ENCODE measurements at regions not wholly inside any gene's neighbourhood (a gene's known extent, or its start where the extent isn't known, plus 50 kb on each side); places are given as distances from the start of the nearest gene placed in this dataset.

DNA sequence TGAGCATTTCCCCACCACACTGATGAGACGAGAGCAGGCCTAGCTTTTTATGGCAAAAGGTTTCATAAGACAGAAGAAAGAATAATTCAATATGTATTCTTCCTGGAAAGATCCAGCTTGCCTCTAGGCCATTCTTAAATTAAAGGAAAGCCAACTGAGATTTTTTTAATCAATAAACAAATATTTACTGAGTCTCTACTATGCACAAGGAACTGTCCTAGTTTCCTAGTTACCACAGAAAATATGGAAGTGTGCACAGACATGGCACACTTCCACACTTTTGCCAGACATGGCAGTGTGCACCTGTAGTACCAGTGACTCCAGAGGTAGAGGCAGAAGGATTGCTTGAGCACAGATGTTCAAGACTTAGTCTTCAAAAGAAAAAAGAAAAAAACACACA, 281.0 kb downstream of the CETN3 start:
- no peak for DNase-seq
- Histone ChIP-seq H3K36me3 (ENCODE audit: control insufficient read depth in 2 of 3, insufficient read depth in 3 of 3, low read length in 3 of 3) (no peaks in the 10 kb centered on the region), H3K27me3 (ENCODE audit: control insufficient read depth, insufficient read depth, low read length) (no peaks in the 10 kb centered on the region), H3K4me1 (ENCODE audit: control insufficient read depth in 2 of 3, insufficient read depth in 2 of 3, low read depth in 1 of 3, low read length in 3 of 3) (no peaks in the 10 kb centered on the region), H3K9me3 (ENCODE audit: control insufficient read depth in 2 of 3, insufficient read depth in 1 of 3, low read length in 3 of 3) (no peaks in the 10 kb centered on the region), H3K4me3 (ENCODE audit: low read length in 3 of 3) (no peak overlapping the region), H3K9ac (ENCODE audit: low read length in 3 of 3) (no peak overlapping the region), H3K27ac (ENCODE audit: low read depth in 2 of 2, low read length in 2 of 2) (no peak overlapping the region)
- no peak for TF ChIP-seq CTCF (IDR thresholded peaks at IDR 0.05; ENCODE audit: borderline replicate concordance, extremely low read depth, insufficient read depth)
- FAIRE-seq: no peak
- intact Hi-C loops (cut with DNase I): no loop called here

DNA sequence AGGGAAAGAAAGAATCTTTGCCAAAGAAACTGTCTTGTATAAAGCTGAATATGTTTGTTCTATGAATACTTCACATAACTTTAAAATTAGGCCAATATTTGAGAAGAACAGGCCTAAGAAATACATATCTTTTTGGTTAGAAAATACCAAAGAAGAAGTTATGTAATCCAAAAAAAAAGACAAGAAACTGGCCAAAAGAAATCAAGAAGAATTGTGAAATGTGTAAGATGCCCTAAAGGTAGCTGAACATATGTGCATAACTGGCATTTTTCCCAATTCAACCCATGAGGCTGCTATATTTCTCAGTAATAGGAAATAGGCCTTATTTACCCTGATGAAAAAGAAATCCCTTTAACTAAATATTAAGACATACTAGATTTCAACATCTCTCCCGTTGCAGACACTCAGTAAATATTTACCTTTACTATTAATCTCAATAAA, 290.0 kb downstream of the CETN3 start:
- no peak for FAIRE-seq
- Histone ChIP-seq H3K36me3 (ENCODE audit: control insufficient read depth in 2 of 3, insufficient read depth in 3 of 3, low read length in 3 of 3) (no peaks in the 10 kb centered on the region), H3K4me1 (ENCODE audit: control insufficient read depth in 2 of 3, insufficient read depth in 2 of 3, low read depth in 1 of 3, low read length in 3 of 3) (no peaks in the 10 kb centered on the region), H3K9me3 (ENCODE audit: control insufficient read depth in 2 of 3, insufficient read depth in 1 of 3, low read length in 3 of 3) (no peaks in the 10 kb centered on the region), H3K9ac (ENCODE audit: low read length in 3 of 3) (no peak overlapping the region), H3K4me3 (ENCODE audit: low read length in 3 of 3) (no peak overlapping the region), H3K27me3 (ENCODE audit: control insufficient read depth, insufficient read depth, low read length) (no peaks in the 10 kb centered on the region), H3K27ac (ENCODE audit: low read depth in 2 of 2, low read length in 2 of 2) (no peak overlapping the region)
- no peak for TF ChIP-seq CTCF (IDR thresholded peaks at IDR 0.05; ENCODE audit: borderline replicate concordance, extremely low read depth, insufficient read depth)
- DNase-seq: no peak
- intact Hi-C loops (cut with DNase I): no loop called here

- H3K4me1 ChIP-seq (ENCODE audit: control insufficient read depth in 2 of 3, insufficient read depth in 2 of 3, low read depth in 1 of 3, low read length in 3 of 3): no peaks in the 10 kb centered on the region
- intact Hi-C loops (cut with DNase I): no loop called here
- H3K36me3 ChIP-seq (ENCODE audit: control insufficient read depth in 2 of 3, insufficient read depth in 3 of 3, low read length in 3 of 3): no peaks in the 10 kb centered on the region
- H3K27me3 ChIP-seq (ENCODE audit: control insufficient read depth, insufficient read depth, low read length): no peaks in the 10 kb centered on the region
- H3K9ac ChIP-seq (ENCODE audit: low read length in 3 of 3): no peak overlapping the region
- H3K9me3 ChIP-seq (ENCODE audit: control insufficient read depth in 2 of 3, insufficient read depth in 1 of 3, low read length in 3 of 3): no peaks in the 10 kb centered on the region
- no peak overlapping the region for H3K27ac ChIP-seq (ENCODE audit: low read depth in 2 of 2, low read length in 2 of 2)
- no peak for TF ChIP-seq CTCF (IDR thresholded peaks at IDR 0.05; ENCODE audit: borderline replicate concordance, extremely low read depth, insufficient read depth)
- no peak overlapping the region for H3K4me3 ChIP-seq (ENCODE audit: low read length in 3 of 3)
- DNase-seq (no peak), FAIRE-seq (no peak)
These were observed 292.6 kb downstream of the CETN3 start for GRCh38 chr5:90117005-90117404.

- intact Hi-C loops (cut with DNase I): no loop called here
- FAIRE-seq: no peak
- DNase-seq: no peak
These were observed 296.4 kb downstream of the CETN3 start for GRCh38 chr5:90113108-90113507.

More at GRCh38 chr5:90113108-90113507, 296.4 kb downstream of the CETN3 start:
- Histone ChIP-seq H3K9ac (ENCODE audit: low read length in 3 of 3) (no peak overlapping the region), H3K4me1 (ENCODE audit: control insufficient read depth in 2 of 3, insufficient read depth in 2 of 3, low read depth in 1 of 3, low read length in 3 of 3) (no peaks in the 10 kb centered on the region), H3K9me3 (ENCODE audit: control insufficient read depth in 2 of 3, insufficient read depth in 1 of 3, low read length in 3 of 3) (no peaks in the 10 kb centered on the region), H3K27ac (ENCODE audit: low read depth in 2 of 2, low read length in 2 of 2) (no peak overlapping the region), H3K36me3 (ENCODE audit: control insufficient read depth in 2 of 3, insufficient read depth in 3 of 3, low read length in 3 of 3) (no peaks in the 10 kb centered on the region), H3K27me3 (ENCODE audit: control insufficient read depth, insufficient read depth, low read length) (no peaks in the 10 kb centered on the region), H3K4me3 (ENCODE audit: low read length in 3 of 3) (no peak overlapping the region)
- no peak for TF ChIP-seq CTCF (IDR thresholded peaks at IDR 0.05; ENCODE audit: borderline replicate concordance, extremely low read depth, insufficient read depth)
